Inflammatory macrophage (primary cell): ENCODE measurements at regions not wholly inside any gene's neighbourhood (a gene's known extent, or its start where the extent isn't known, plus 50 kb on each side); places are given as distances from the start of the nearest gene placed in this dataset.
"Not testable (repeated sequence)": the region's sequence is repeated elsewhere in the genome, so short reads cannot be mapped to it uniquely, and the experiment has no call there.

Experiments used
- DNase-seq, 2 donors: peaks; one replicate each; pipeline ENCODE4 v3.0.0-alpha.2; 2020 to 2022

DNA sequence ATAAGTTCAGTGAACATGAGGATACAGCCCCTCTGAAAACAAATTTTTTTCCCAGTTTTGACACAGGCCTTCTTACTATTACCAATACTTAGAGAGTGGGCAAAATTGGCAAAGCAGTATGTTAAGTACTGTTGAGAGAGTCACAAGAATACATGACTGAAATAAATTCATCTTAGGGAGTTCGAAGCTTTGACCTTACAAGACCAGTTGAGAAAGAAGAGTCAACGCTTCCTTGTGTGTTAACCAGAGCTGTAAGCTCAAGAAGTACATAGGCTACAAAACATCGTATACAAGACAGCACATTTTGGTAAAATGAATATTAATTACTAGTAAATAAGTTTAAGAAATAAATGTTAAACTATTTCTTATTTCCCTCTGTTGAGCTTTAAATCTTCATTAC is 164.4 kb upstream of the RORA start:
- DNase-seq: no peak

DNA sequence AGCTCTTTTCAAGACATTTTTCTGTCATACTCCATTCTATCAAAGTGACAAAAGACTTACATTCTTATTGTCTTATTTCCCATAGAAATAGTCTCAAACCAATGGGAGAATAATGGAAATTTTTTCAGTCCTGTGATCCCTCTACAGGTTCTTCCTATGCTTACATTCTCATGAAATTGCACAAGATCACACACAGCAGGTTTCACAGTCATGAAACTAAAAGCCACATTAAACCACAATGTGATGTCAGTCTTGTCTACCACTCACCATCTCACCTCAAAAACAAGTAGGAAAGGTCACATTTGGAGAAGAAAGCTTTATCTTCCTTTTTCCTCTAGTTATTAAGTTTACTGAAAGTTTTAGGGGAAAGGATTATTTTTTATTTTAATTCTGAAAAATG is 161.0 kb upstream of the RORA start:
- no peak for DNase-seq

DNA sequence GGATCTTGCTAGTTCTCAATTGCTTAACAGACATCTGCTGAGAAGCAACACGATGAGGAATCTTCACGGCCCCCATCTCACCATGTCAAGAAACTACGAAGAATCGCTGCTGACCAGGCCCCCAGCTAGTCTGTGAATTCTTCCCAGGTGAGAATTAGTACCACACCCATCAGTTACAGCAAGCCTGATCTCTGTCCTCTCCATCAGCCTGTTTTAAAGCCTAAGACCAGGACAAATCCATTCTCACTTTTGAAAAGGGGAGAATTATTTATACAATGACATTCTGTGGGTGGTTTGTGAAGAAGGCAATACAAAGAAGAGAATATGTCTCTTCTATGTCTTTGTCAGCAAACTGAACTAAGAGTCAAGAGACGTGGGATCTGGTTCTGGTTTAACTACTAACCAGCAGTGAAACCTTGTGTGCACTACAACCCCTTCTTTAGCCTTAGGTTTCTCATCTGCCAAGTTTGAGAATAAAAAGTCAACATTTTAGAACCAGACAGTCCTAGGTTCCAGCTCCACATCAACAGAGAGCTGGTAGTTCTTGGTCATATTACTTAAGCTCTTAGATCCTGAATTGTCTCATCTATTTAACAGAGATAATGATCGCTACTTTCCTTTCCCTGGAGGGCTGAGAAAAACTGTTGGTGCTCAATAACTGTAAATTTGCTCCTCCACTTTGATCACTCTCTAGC is 160.4 kb upstream of the RORA start:
- DNase-seq: no peak

DNA sequence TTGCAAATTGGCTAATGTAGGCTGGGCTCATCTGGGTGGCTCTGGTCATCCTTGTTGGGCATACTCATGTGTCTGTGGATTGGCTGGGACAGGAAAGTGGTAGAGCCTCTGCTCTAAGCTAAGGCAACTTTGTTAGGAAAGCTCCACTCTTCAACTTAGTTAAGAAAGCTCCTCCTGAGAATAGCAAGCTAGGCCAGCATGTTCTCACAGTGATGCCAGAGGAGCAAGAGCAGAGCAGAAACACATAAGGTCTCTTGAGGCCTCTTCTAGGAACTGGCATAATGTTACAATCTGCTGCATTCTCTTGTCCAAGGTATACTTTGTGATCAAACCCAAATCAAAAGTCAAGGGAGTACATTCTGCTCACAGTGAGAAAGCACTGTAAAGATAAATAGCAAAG is 158.6 kb upstream of the RORA start:
- no peak for DNase-seq

DNA sequence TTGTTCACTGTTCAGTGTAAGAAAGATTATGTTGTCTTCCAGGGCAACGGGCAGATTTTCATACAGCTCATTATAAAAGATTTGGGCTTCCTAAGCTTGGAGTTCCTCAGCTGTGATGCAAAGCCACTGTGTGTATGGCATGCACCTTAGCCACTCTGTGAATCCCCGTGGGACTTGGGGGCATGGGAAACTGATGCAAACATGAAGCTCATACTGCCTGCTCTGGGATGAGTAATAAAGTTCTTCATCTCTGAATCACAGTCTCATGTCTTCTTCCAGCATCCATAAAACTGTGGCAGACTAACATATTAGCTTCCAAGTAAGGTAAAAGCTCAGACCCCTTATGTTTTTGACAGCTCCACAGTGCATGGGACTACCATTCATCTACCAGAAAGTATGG is 154.3 kb upstream of the RORA start:
- no peak for DNase-seq

DNA sequence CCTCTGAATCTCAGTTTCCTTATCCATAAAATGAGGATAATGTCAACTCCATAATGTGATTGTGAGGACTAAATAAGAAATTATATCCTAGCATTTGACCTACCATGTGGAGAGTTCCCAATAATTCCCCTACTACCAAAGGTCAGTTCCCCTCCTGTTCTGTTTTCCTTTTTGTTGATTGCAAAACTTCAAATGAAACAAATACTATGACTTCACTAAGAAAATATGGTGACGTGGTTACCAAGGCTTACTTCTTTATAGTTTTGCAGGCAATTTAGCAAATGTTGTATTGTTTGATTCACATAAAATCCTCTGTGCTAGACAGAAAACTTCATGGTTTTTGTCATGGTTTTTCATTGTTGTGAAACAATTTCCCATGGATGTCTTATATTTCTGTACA is 153.8 kb upstream of the RORA start:
- no peak for DNase-seq

DNA sequence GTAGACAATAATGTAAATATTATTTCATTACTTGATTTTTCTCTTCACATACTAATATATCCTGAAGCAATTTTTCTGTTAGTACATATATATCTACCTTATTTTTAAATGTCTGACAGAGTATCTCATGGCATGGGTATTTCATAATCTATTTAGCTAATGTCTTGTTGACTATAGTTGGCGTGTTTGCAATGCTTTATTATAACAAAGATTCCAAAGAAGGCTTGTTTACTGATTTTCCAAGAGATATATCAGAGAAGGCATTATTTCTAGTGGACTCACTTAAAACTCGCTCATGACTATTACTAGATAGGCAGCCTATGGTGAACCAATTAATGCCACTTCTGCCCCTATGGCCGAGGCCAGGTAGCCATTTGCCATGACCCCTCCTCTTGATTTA is 152.4 kb upstream of the RORA start:
- no peak for DNase-seq

DNA sequence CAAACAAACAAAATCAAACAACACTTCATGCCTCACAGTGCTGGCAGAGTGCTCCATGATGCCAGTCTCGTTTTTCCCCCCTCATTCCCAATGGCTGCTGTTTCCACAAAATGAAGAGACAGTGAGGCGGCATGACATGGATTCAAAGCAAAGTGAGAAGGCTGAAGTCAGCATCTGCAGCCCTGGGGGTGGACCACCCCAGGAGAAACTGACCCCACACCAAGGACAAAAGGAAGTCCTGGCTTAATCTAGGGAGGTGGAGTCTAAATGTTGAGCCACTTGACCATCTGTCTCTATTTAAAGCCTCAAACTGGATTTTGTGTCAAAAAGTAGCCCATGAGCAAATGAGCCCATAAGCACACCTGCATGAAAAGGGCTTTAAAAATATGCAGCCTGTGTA is 151.2 kb upstream of the RORA start:
- no peak for DNase-seq

DNA sequence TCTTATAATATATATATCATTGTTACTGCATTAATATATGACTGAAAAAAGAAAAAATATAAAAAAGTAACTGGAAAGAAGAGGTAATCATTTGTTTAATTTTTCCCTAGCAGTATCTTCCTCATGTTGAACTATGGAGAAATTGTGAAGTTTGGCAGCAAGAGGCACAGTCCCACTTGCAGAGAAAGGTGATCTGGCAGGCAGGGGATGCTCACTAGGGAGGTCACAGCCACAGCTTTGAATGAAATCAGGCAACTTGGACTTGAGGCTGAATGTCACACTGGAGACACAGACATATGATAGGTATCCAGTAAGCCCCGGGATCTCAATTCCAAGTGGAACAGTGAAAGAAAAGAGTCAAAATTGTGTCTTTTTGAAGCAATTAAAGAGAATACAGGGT is 149.9 kb upstream of the RORA start:
- no peak for DNase-seq

GRCh38 chr15:61376961-61377360 is 147.9 kb upstream of the RORA start:
- no peak for DNase-seq

GRCh38 chr15:61376516-61376915 is 147.4 kb upstream of the RORA start:
- DNase-seq: no peak

- DNase-seq: no peak
These were observed 145.7 kb upstream of the RORA start for GRCh38 chr15:61374848-61375247.

DNA sequence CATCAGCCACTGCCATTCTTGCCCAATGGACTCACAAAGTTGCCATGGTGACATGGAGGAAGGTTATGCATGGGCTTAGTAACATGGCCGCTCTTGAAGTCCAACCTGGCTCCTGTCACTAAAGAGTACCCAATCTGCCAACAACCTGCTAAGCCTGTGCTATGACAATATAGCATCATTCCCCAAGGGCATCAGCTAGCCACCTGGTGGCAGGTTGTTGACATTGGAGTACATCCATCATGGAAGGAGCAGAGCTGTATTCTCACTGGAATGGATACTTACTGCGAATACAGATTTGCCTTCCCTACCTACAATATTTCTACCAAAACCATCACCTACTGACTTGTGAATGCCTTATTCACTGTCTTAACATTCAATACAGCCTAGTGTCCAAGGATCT is 138.9 kb upstream of the RORA start:
- DNase-seq: no peak

GRCh38 chr15:61364871-61365270 is 135.8 kb upstream of the RORA start:
- DNase-seq: no peak

- not testable (repeated sequence) for DNase-seq
These were observed 133.8 kb upstream of the RORA start for GRCh38 chr15:61362912-61363311.

- no peak for DNase-seq
These were observed 115.2 kb upstream of the RORA start for GRCh38 chr15:61344293-61344692.

DNA sequence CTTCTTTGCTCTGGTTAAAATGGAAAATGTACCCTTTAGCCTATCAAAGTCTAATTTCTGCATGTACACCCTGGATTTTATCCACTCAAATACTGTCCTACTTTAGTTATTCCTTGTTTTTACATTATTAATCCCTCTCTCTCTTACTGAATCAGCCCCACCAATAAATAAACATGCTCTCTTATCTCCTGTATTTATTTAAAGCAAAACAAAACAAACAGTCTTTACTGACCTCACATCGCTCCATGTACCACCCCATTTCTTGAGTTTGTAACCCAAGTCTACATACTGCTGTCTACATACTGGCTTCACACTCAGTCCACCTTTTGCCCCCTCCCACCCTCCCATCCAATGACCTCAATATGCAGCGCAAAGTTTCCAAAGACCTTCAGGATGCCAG is 113.3 kb upstream of the RORA start:
- no peak for DNase-seq

DNA sequence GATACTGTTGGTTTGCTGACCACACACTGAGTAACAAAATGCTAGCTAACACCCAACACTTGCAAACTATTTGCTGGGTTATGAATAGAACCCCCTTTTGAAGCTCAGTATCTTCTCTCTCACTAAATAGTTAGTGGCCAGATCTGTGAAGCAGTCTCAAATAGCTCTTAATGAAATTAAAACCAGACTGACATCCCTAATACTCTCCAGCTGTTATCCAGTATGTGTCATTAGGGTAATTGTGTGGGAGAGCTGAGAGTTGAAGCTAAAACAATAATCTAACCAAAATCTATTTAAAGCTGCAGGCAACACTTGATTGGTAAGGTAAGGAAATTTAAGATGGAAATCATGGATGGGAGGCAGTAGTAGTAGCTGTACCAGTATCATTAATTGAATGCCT is 110.4 kb upstream of the RORA start:
- no peak for DNase-seq

GRCh38 chr15:61337541-61337940 is 108.4 kb upstream of the RORA start:
- no peak for DNase-seq

GRCh38 chr15:61336026-61336638 is 107.0 kb upstream of the RORA start:
- DNase-seq: no peak

DNA sequence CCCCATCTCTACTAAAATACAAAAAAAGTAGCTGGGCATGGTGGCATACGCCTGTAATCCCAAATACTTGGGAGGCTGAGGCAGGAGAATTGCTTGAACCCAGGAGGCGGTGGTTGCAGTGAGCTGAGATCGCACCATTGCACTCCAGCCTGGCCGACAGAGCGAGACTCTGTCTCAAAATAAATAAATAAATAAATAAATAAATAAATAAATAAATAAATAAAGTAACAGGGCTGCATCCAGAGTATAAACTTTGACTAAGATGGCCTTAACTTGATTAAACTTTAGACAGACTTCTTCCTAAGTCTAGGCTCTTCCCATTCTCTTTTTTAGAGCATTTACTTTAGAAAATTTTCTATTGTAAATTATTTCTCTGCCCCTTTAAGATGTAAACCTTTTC is 105.6 kb upstream of the RORA start:
- not testable (repeated sequence) for DNase-seq

DNA sequence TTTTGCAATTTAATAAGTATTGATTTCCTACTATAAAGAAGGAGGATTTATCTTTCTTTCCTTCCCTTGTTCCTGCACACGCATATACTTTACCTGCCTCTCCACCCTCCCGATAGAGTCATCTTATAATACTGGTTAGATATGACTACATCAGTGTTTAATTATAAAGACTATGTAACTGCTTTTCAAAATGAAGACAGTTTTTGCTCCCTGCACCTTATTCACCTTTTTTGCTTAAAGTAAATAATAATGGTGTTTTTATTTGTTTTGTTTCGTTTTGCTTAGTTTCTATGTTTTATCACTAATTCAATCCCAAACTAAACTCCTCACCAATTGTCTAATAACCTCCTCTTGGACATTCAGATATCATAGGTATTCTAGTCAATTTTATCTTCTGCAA is 101.9 kb upstream of the RORA start:
- DNase-seq: no peak

DNA sequence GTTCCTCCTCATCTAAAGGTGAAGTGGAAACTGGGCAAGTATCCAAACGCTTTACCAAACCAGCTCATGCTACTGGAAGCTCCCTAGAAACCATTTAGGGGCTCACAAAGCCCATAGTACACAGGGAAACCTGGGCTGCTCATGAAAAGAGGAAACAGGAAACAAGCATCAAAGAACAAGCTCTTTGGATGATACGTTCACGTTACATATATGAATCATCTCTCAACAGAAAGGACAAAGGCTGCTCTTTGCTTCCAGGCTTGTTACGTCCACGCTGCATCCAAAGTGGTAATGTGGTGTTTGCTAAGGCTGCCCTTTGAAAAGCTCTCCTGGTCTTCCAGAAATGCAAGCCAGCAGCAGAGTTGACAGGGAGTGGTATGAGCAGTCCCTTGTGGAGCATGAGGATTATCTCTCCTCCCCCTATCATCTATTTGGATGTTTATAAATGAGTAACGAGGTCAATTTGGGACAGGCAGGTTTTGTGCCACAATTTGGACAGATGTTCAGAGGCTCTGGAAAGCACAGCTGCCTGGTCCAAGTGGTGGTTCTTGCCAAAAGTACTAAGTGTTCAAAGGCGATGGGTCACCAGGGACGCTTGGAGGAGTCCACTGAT is 98.0 kb upstream of the RORA start:
- no peak for DNase-seq

DNA sequence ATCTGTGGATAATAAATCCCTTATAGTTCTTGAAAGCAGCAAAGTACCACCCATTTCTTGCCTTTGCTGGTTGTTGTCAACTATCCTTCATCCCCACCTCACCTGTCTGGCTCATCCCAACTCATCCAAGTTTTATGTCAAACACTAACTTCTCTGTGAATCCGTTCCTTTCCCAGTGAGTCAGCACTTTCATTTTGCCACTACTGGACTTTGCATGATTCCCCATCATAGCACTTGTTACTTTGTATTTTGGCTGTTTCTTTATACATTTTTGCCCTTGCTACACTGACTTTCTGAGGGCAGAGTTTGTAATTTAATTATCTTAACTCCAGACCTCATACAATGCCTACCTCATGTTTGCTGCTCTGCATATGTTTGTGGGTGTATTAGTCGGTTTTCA is 90.8 kb upstream of the RORA start:
- no peak for DNase-seq
